HEK293T (cell line): ENCODE measurements at regions not wholly inside any gene's neighbourhood (a gene's known extent, or its start where the extent isn't known, plus 50 kb on each side); places are given as distances from the start of the nearest gene placed in this dataset.

Experiments used
- CTCF ChIA-PET: fragments of 350-600 bp; formaldehyde crosslinking; extraction: SDS; loops from one replicate; lab custom pipeline; 2021; ENCODE audit warnings: antibody characterized with exemption, inconsistent platforms; lab: Yijun Ruan, JAX
- POLR2A ChIA-PET: fragments of 350-600 bp; formaldehyde crosslinking; extraction: SDS; loops from one replicate; lab custom pipeline; 2020; ENCODE audit warnings: antibody characterized with exemption, inconsistent platforms; lab: Yijun Ruan, JAX
- DNase-seq: peaks from one replicate; pipeline ENCODE4 v3.0.0; 2012; ENCODE audit warnings: mixed read lengths; ENCODE audit errors: extremely low spot score
- ARNT ChIP-seq: fragments of 450-650 bp; IDR thresholded peaks from 2 replicates; pipeline ENCODE4 v1.6.1; 2017; ENCODE audit warnings: mild to moderate bottlenecking
- BHLHE40 ChIP-seq: fragments of 450-650 bp; IDR thresholded peaks from 2 replicates; pipeline ENCODE4 v1.6.1; 2016; ENCODE audit warnings: mild to moderate bottlenecking, moderate library complexity, borderline replicate concordance
- CTBP1 ChIP-seq: fragments of 450-650 bp; IDR thresholded peaks from 2 replicates; pipeline ENCODE4 v1.6.1; 2016; ENCODE audit warnings: borderline replicate concordance
- ELF4 ChIP-seq: fragments of 450-650 bp; IDR thresholded peaks from 2 replicates; pipeline ENCODE4 v1.6.1; 2017; ENCODE audit warnings: antibody characterized with exemption
- FOXA1 ChIP-seq: fragments of 450-650 bp; IDR thresholded peaks from 2 replicates; pipeline ENCODE4 v1.6.1; 2016; ENCODE audit warnings: mild to moderate bottlenecking
- FOXK2 ChIP-seq: fragments of 450-650 bp; IDR thresholded peaks from 2 replicates; pipeline ENCODE4 v1.6.1; 2016; ENCODE audit warnings: mild to moderate bottlenecking
- FOXM1 ChIP-seq: fragments of 450-650 bp; IDR thresholded peaks from 2 replicates; pipeline ENCODE4 v1.6.1; 2017; ENCODE audit warnings: mild to moderate bottlenecking, borderline replicate concordance
- HDGF ChIP-seq: fragments of 450-650 bp; IDR thresholded peaks from 2 replicates; pipeline ENCODE4 v1.6.1; 2017; ENCODE audit warnings: antibody characterized with exemption, borderline replicate concordance
- L3MBTL2 ChIP-seq: fragments of 450-650 bp; conservative IDR thresholded peaks from 2 replicates; pipeline ENCODE4 v1.6.1; 2016; ENCODE audit warnings: mild to moderate bottlenecking
- LEF1 ChIP-seq: fragments of 450-650 bp; IDR thresholded peaks from 2 replicates; pipeline ENCODE4 v1.6.1; 2017; ENCODE audit warnings: mild to moderate bottlenecking, borderline replicate concordance
- NFRKB ChIP-seq: fragments of 450-650 bp; IDR thresholded peaks from 2 replicates; pipeline ENCODE4 v1.6.1; 2016; ENCODE audit warnings: mild to moderate bottlenecking, moderate library complexity
- PKNOX1 ChIP-seq: fragments of 450-650 bp; IDR thresholded peaks from 2 replicates; pipeline ENCODE4 v1.6.1; 2016
- SP1 ChIP-seq: fragments of 450-650 bp; IDR thresholded peaks from 2 replicates; pipeline ENCODE4 v1.6.1; 2017
- SUZ12 ChIP-seq: fragments of 450-650 bp; IDR thresholded peaks from 2 replicates; pipeline ENCODE4 v1.6.1; 2016; ENCODE audit warnings: mild to moderate bottlenecking
- TARDBP ChIP-seq: fragments of 450-650 bp; IDR thresholded peaks from 2 replicates; pipeline ENCODE4 v1.6.1; 2016
- ZNF384 ChIP-seq: fragments of 450-650 bp; IDR thresholded peaks from 2 replicates; pipeline ENCODE4 v1.6.1; 2016

GRCh38 chr6:122126894-122127293 is 272.6 kb upstream of the HSF2 start:
- CTCF ChIA-PET, result no interaction called here
- TF ChIP-seq NFRKB, result no peak
- no peak for TF ChIP-seq FOXA1
- no peak for TF ChIP-seq ARNT
- TF ChIP-seq SUZ12, result no peak
- TF ChIP-seq ELF4, result no peak
- no peak for TF ChIP-seq BHLHE40
- TF ChIP-seq LEF1, result no peak
- no peak for TF ChIP-seq SP1
- TF ChIP-seq L3MBTL2, result no peak
- TF ChIP-seq TARDBP, result no peak
- TF ChIP-seq FOXM1, result no peak
- POLR2A ChIA-PET, result no interaction called here
- DNase-seq, result no peak

GRCh38 chr6:122128445-122128844 is 271.0 kb upstream of the HSF2 start:
- ChIA-PET CTCF (no interaction called here), POLR2A (no interaction called here)
- TF ChIP-seq ELF4, result no peak
- no peak for TF ChIP-seq FOXA1
- no peak for TF ChIP-seq L3MBTL2
- TF ChIP-seq SUZ12, result no peak
- no peak for TF ChIP-seq SP1
- TF ChIP-seq LEF1, result no peak
- no peak for TF ChIP-seq BHLHE40
- no peak for TF ChIP-seq PKNOX1
- no peak for TF ChIP-seq FOXM1
- TF ChIP-seq HDGF, result no peak
- TF ChIP-seq ARNT, result no peak
- no peak for TF ChIP-seq FOXK2
- TF ChIP-seq CTBP1, result no peak
- no peak for TF ChIP-seq NFRKB
- TF ChIP-seq ZNF384, result no peak
- TF ChIP-seq TARDBP, result no peak
- no peak for DNase-seq

- CTCF ChIA-PET, result interaction anchor here (0.8 kb wide), 1 partner anchor 9 kb away, joined by 3 read pairs; no protein-coding TSS in a partner anchor
- TF ChIP-seq FOXM1 (no peak), FOXK2 (no peak), CTBP1 (no peak), ELF4 (no peak), ZNF384 (no peak), SP1 (no peak), FOXA1 (no peak), NFRKB (no peak), TARDBP (no peak), BHLHE40 (no peak), PKNOX1 (no peak), L3MBTL2 (no peak), LEF1 (no peak), HDGF (no peak)
- POLR2A ChIA-PET, result no interaction called here
- DNase-seq, result no peak
Measured at GRCh38 chr6:122129313-122130025, 270.0 kb upstream of the HSF2 start.

GRCh38 chr6:122130026-122130348 is 269.5 kb upstream of the HSF2 start:
- no peak for TF ChIP-seq CTBP1
- no peak for TF ChIP-seq BHLHE40
- ChIA-PET CTCF (interaction anchor here (0.8 kb wide), 1 partner anchor 9 kb away, joined by 3 read pairs; no protein-coding TSS in a partner anchor), POLR2A (no interaction called here)
- no peak for DNase-seq

GRCh38 chr6:122130518-122130917 is 268.9 kb upstream of the HSF2 start:
- POLR2A ChIA-PET, result no interaction called here
- no peak for DNase-seq
- CTCF ChIA-PET, result no interaction called here
- TF ChIP-seq HDGF, result no peak
- no peak for TF ChIP-seq BHLHE40

GRCh38 chr6:122136386-122136785 is 263.1 kb upstream of the HSF2 start:
- CTCF ChIA-PET, result no interaction called here
- POLR2A ChIA-PET, result no interaction called here
- no peak for DNase-seq
- no peak for TF ChIP-seq FOXK2
- TF ChIP-seq TARDBP, result no peak
- TF ChIP-seq CTBP1, result no peak
- no peak for TF ChIP-seq SP1
- no peak for TF ChIP-seq SUZ12
- no peak for TF ChIP-seq LEF1
- no peak for TF ChIP-seq ELF4
- TF ChIP-seq L3MBTL2, result no peak
- TF ChIP-seq PKNOX1, result no peak
- no peak for TF ChIP-seq HDGF
- no peak for TF ChIP-seq ARNT
- no peak for TF ChIP-seq NFRKB
- no peak for TF ChIP-seq FOXM1
- TF ChIP-seq FOXA1, result no peak
- TF ChIP-seq ZNF384, result no peak
- no peak for TF ChIP-seq BHLHE40
